HG02571 (cell line): ENCODE measurements at regions not wholly inside any gene's neighbourhood (a gene's known extent, or its start where the extent isn't known, plus 50 kb on each side); places are given as distances from the start of the nearest gene placed in this dataset.

ENCODE experiments used
- ATAC-seq: cut with Tn5 transposase; IDR thresholded peaks from one replicate; pipeline ENCODE4 v1.9.1; 2021; ENCODE audit warnings: mild to moderate bottlenecking, moderate library complexity; ENCODE audit not compliant: unreplicated experiment

DNA sequence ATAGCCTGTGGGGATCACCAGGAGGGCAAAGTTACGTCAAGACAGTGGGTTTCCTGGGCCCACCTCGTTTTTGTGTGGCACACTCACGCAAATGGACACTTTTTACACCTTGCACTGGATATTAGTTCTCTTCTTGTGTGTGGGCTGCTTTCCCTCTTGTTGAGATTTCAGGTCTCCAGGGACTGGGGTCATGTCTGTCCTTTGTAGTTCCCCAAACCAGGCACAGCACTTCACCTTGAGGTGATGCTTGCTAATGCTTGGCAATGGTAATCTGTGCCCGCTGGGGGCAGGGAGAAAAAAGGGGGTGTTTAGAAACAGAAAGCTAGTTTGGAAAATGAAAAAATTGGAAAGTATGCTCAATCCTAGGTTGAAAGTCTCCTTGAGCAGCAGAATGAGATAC is 195.3 kb downstream of the PTEN start:
- ATAC-seq: no peak

DNA sequence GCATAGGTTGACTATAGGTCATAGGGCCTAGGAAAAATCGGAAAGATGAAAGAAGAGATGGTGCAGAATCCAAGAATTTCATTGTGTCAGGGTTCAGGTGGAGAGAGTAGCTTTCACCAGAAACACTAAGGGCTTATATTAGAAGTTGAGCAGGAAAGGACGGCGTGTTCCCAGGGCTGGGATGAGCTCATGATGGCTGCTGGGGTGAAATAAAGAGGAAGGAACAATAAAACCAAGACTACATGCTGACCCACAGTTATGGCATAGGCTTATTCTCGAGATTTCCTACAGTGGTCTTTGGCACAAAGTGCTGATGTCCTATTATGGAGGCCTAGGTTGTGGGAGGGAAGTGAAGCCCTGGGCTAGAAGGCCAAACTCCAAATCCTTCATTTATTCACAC is 195.8 kb downstream of the PTEN start:
- ATAC-seq: no peak

DNA sequence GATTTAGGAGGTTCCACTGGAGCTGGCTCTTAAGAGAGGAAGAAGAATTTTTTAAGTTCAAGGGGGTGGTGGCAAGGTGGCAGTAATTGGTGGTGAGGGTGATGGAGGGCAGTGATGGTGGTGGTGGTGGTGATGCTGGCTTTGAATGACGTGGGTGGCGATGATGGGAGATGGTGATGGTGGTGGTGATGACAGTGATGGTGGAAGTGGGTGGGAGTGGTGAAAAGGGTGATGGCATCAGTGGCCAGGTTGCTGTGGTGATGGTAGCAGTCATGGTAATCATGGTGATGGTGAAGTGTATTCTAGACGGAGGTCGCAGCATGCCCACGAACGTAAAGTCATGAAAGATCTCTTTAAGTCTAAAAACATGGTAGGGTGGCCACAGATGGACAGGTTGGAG is 197.3 kb downstream of the PTEN start:
- ATAC-seq: no peak

DNA sequence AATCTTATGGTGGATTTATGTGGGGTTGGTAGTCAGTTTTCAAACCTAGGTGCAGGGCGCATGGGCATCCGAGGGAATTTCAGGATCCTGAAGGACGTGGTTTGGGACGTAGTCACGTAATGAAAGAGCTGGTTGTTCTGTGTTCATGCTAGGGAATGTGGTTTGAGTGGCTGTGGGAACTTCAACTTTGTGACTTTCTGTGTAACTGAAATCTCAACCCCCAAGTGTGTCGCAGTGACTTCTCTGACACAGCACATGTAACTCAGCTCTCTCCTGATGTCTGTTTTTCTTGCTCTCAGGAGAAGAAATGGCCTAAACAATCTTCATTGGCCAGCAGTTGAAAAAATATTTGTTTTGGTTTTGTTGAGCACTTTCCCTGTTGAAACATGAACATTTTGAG is 199.0 kb downstream of the PTEN start:
- no peak for ATAC-seq

DNA sequence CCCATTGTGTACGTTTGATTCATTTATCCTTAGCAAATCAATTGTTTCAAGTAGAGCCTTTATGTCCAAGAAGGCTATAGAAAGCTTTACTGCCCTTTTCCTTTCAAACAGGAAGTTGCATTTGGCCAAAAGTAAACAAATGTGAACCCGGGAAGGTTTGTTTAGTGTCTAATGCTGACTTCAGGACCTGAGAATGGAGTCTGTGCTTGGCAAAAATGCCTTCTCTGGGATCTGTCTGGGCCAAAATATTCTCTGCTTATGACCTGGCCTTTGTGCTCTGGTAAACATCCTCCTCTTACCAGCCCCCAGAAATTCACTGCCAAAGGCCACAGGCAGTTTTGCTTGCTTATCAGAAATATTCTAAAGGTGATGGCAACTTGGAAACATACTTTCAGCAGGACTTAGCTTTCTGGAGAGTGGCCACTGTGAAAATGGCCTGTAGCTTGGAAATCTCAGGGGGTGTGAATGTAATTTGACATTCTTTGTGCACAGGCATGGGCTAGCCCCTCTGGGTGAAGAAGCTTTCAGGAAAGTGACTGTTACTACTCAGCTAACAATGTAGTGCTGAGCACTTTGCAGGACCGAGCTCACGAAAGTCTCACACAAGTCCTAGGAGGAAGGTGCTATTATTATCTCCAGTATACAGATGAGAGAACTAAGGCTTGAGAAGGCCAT is 199.5 kb downstream of the PTEN start:
- no peak for ATAC-seq

DNA sequence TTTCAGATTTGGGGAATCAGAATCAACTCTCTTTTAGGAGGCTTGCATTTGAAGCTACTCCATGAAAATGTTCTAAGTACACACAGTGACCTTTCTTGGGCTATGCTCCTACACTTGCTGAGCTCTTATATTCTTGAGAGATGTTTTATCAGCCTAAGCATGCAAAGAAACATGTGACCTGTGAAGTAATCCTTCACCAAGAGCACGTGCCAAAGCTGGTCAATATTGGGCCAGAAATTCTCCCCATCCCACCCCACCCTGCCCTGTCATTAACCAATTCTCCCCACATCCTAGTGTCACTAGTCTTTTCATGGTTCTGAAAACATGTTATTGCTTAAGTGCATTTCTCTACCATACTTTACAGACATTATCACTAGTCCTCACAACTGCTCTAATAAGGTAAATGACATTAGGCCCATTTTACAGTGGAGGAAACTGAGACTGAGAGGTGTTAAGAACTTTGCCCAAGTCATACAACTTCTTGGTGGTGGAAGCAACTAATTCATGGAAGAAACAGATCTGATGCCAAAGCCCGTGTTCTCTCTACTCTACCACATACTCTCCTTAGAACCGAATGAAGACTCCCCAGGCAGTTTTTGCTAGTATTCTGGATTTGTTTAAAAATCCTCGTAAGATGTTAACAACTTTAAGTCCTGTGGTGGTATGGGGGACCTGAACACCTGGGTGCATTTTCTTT is 200.6 kb downstream of the PTEN start:
- ATAC-seq: no peak

DNA sequence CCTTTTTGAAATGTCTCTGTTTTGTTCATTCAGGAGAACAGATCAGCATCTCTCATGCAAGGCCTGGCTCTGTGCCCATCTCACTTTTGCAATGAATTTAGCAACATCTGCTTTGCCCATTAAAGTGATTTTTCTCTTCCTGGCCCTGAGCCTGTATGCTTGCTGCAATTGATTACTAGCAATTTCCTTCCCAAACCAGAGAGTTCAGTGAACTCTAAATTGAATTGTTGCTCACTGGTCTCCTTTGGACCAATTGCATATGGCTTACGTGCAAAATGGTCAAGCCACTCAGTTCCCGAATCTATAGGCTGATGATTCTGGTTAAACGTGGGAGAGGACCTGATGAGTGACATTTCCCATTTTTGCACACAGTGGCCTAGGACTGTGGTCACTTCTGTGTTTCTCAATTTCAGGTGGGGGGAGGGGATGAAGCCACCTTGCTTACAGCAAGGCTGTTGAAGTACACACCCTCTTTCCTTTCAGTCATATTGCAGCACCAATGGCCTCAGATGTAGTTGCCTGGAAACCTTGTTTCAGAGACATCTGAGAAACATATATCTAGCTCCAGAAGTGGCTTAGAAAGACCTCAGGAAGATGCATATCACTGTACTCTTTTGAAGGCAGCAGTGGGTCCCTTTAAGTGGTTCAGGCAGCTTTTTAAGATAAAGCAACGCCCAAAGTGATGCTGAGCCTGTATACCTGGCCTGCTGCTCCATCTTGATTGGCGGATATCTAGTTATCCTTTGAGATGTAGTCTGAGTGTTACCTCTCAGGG is 201.4 kb downstream of the PTEN start:
- ATAC-seq: peak; percentile 62

DNA sequence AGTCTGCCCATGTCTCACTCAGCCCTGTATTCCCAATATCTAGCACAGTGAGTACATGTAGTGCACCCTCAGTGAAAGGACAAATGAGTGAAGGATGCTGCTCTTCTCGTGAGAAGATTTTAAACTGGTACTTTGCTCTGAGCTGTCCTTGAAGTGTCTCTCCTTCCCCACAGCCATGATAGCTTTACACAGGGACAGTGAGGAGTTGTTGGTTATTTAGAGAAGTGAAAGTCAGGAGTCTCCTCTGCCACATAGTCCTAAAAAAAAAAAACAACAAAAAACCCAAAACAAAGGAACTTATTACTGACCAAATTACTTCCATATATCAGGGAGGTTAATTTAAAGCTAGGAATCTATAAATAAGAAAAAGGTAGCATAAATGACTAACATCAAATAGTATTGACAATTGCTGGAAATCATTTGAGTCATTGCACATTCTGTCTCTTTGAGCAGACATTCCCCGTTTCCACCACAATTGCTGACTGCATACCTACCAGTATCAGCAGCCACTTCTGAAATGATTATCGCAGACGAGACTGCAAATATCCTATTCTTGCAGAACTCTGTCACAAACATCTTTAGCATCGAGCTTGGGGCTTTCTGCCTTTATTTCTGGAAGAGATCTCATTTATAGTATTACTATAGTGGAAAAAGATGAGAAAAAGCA is 202.1 kb downstream of the PTEN start:
- no peak for ATAC-seq

DNA sequence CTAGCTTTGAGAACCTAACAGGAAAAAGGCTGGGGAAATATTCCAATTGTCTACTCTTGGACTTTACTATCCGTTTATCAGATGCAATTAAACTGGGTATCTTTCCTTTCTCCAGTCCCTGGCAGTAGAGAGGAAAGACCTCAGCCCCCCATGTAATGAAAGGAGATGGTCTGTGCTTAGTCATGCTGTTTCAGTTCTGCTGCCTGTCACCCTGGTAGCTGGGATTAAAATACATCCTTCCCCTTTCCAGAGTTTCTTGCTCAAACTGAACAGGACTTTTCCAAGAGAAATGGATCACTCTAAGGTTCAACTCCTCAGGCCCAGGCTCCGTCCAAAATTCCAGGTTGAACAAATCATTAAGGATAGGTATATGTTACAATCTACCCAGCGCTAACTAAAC is 202.9 kb downstream of the PTEN start:
- ATAC-seq: no peak

DNA sequence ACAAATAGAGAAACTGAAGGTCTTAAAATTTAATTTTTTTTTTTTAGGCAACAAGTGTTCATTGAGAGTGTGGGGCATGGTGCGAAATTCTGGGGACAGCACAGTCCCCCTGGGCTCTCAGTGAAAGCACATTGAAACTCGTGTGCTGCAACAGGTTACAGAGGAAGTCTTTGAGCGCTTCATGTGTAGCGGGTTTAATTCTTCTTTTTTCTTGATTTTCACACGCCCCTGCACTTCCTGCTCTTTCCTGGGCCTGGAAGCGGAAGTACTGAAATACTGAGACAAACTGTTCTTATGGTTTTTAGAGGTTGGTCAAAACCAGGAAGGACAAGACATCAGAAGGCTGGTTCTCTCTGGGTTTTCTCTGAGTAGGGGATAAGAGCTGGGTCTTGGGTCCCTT is 203.5 kb downstream of the PTEN start:
- no peak for ATAC-seq

DNA sequence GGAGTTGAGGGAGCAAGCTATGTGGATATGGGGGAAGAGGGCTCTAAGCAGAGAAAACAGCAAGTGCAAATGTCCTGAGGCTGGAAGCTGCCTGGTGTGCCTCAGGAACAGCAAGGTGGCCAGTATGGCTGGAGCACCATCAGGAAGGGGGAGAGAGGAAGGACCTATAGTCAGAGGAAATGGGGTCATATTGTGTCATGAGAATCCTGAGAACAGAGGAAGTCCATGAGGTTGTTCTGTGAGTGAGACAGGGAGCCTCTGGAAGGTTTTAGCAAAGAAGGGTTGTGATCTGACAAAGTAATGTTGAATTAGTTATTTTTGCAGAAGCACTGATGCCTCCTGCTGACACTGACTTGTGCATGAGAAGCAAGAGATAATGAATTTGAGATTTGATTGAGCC is 204.3 kb downstream of the PTEN start:
- ATAC-seq: no peak

DNA sequence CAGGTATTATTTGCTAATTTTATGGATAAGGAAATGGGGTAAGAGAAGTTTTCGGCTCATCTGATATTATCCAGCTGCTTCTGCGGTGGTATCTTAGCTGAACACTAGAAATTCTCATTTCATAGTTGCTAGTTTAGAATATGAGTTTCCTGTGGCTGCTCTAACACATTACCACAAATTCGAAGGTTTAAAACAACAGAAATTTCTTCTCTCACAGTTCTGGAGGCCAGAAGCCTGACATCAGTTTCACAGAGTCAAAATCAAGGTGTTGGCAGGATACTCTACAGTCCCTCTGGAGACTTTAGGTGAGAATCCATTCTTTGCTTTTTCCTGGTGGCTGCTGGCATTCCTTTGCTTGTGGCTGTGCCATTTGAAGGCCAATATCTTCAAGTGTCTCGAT is 205.9 kb downstream of the PTEN start:
- no peak for ATAC-seq

DNA sequence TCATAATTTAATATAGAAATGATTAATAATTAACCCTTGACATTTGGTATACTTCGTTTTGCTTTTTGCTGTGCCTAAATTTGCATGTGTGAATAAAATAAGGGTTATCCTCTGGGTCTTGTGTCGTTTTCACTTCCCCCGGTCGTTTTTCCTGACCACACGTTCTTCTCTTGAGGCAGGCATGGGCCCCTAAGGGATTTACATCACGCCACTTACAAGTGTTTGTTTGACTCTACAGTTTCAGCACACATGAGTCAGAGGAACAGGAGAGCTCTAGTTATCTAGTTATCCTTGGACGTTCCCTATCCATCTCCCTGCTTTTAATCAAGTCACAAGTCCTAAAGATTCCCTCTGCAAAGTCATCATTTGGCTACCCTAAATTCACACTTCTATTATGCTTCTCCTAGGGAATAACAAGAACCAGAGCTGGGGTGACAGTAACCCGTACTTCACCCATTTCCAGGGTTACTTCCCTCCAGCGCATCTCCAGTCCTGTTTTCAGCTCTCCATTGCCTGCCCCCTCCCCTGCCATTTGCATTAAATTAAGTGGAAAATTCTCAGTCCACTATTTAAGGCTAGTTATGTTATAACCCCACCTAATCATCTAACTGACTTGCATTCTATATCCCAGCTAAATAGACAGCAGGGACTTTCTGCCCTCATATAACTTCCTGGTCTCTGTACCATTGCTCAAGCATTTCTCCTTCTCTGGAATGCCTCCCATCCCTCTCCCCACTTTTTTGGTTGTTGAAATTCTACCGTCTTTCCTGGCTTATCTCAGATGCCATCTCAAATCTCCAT is 206.9 kb downstream of the PTEN start:
- ATAC-seq: peak; percentile 45

DNA sequence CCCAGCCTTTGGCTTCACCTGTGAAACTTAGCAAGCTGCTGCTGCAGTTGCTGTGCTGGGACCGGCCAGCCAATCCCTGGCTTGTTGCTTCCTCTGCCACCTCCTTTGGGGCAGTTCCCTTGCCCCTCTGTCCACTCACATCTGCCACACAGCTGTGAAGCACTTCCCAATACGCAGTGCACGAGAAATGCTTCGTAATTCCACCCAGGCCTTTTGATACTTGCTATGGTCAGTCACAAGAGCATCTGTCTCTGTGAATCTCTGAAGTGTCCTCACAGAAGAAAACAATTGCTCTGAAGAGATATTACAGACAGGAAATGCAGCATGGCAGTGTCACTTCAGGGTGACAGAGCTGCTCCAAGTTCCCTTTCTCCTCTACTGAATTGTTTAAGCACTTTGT is 208.5 kb downstream of the PTEN start:
- no peak for ATAC-seq

DNA sequence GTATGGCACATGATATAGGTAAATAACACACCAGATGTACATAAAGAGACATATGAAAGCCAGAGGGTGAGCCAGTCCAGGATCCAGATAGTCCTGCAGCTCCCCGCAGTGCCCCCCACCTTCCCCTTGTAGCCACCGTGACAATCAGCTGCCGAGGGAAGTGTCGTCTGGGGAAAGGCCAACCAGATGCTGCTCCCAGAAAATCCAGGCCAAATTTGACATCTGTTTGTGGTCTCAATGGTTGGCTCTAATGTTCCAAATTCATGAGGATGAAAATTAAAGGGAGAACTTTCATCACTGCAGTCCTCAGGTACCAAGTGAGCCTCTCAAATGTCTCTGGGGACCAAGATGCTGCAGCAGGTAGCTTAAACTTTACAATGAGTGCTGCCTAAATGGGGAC is 210.3 kb downstream of the PTEN start:
- ATAC-seq: no peak

DNA sequence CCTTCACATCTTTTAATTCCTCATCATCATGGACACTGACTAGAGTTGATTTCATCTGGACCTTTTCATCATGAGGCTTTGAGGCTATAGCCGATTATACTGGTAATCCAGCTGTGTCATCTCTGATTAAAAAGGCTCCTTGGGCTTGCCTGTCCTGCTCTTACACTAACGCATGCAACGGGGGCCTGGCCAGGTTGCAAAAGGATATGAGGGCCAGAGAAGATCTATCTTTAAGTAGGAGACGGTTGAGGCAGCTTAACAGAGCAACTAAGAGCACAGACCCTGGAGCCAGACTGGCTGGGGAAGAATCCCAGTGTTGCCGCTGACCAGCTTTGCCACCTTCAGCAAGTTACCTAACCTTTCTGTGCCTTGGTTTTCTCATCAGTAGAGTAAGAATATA is 211.5 kb downstream of the PTEN start:
- no peak for ATAC-seq

DNA sequence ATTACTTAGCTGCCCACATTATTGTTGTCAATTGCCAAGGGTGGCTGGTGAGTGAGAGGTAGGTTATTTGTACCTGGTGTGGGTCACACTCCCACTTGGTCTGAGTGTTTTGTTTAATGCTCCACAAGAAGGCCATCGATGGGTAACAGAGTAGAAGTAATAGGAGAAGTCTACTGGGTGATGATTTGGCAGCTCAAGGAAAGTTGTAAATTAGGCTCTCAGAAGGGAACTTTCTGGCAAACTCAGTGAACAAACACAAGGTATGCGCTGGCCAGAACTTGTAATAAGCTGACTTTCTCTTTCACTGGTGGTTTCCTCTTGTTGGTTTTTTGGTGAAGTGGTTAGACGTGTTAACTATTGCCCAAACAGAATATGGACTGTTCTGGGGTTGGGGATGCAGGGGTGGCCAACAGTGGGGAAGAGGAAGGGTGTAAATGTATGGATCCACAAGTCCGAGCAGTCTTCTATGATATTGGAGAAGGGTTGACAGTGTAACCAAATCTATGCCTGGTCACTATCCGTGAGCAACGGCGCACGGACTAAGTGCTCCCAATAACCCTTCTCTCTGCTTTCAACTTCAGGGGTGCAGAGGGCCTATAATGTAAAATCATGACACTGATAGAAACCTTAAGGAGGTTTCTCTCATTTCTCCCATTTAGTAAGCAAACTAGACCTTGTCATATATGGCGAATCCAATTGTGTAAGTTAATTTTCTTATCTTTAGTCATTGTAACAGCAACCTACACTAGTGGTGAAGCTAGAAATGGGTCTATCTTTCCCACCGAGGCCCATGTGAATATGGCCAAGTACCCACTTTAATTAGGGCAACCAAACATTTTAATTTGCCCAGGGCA is 212.8 kb downstream of the PTEN start:
- peak; percentile 57 for ATAC-seq

DNA sequence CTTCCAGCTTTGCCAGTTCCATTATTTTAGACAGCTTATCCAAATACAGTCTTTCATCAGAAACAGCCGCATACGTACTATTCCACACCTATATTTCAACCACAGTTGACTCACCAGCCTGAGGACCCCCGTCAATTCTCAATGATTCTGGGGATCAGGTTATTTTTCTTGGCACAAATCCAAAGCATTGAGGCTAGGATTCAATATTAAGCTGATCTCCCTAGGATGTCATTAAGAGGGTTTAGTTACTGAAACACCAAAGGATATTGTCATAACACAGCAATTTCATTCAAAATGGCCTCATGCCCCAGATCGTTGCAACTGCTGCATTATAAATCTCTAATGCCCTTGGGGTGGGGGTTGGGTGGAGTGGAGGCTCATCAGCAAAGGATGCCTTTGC is 214.6 kb downstream of the PTEN start:
- no peak for ATAC-seq

DNA sequence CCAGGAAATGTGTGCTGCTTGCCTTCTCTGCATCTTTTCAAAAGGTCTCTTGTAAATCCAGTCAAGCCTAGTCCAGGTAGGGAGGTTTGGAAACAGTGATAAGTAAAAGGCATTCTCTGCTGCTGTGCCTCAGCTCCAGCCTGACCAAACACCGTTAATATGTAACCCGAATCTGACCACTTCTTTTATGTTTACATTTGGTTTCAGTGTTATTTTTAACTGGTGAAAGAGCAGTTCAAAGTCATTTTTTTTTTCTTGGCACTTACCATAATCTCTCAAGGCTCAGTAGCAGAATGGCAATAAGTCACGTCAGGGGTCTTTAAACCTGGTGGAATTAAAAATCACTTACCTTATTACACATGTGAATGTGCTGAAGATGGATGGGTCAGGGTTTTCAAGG is 216.8 kb downstream of the PTEN start:
- no peak for ATAC-seq
